ENCODE measurements at regions not wholly inside any gene's neighbourhood (a gene's known extent, or its start where the extent isn't known, plus 50 kb on each side); places are given as distances from the start of the nearest gene placed in this dataset.

- TF ChIP-seq CTCF (IDR thresholded peaks at IDR 0.05; ENCODE audit: low read depth, low read length, poor library complexity, severe bottlenecking) (no peak), EZH2phosphoT487 (IDR thresholded peaks at IDR 0.05; ENCODE audit: borderline replicate concordance, low read length) (no peak)
These were observed 289.2 kb downstream of the SUCLG1 start for GRCh38 chr2:84169871-84170270.

Measured in DOHH2 (cell line).